SJSA1 (cell line): ENCODE measurements at regions not wholly inside any gene's neighbourhood (a gene's known extent, or its start where the extent isn't known, plus 50 kb on each side); places are given as distances from the start of the nearest gene placed in this dataset.
"Not testable (repeated sequence)": the region's sequence is repeated elsewhere in the genome, so short reads cannot be mapped to it uniquely, and the experiment has no call there.

ENCODE experiments used
- DNase-seq, 2 experiments: peaks; one replicate each; pipeline ENCODE4 v3.0.0-alpha.2; 2015 to 2020; ENCODE audit warnings: low spot score in 2 of 2, low read depth in 1 of 2
- H3K27ac ChIP-seq: fragments of 250-450 bp; sonication (Bioruptor Pico); 2 replicates; pipeline ENCODE4 v1.5.1; 2020; ENCODE audit warnings: mild to moderate bottlenecking, moderate library complexity
- H3K27me3 ChIP-seq: fragments of 250-450 bp; sonication (Bioruptor Pico); replicated peaks from 2 replicates; pipeline ENCODE4 v1.5.1; 2020; ENCODE audit warnings: mild to moderate bottlenecking, moderate library complexity
- H3K36me3 ChIP-seq: fragments of 250-450 bp; sonication (Bioruptor Pico); 2 replicates; pipeline ENCODE4 v1.5.1; 2020; ENCODE audit warnings: mild to moderate bottlenecking
- H3K4me1 ChIP-seq: fragments of 250-450 bp; sonication (Bioruptor Pico); replicated peaks from 2 replicates; pipeline ENCODE4 v1.6.1; 2021; ENCODE audit warnings: mild to moderate bottlenecking
- H3K4me3 ChIP-seq: fragments of 250-450 bp; sonication (Bioruptor Pico); 2 replicates; pipeline ENCODE4 v1.5.1; 2020; ENCODE audit warnings: mild to moderate bottlenecking
- H3K9me3 ChIP-seq: fragments of 250-450 bp; sonication (Bioruptor Pico); replicated peaks from 2 replicates; pipeline ENCODE4 v1.5.1; 2020; ENCODE audit warnings: mild to moderate bottlenecking

- H3K36me3 ChIP-seq = no peaks in the 10 kb centered on the region
- H3K4me1 ChIP-seq = no peaks in the 10 kb centered on the region
- no peak overlapping the region for H3K4me3 ChIP-seq
- H3K27ac ChIP-seq = no peak overlapping the region
- H3K27me3 ChIP-seq = no peaks in the 10 kb centered on the region
- 0 out of 2 replicates have a peak, but pooled peaks cover 4% of the 10 kb centered on the region for H3K9me3 ChIP-seq
- DNase-seq = no peak
Measured at GRCh38 chr15:69701198-69701597, 248.6 kb downstream of the RPLP1 start.

GRCh38 chr15:69703532-69704187 lies 251.0 kb downstream of the RPLP1 start:
- Histone ChIP-seq H3K27ac (no peak overlapping the region), H3K9me3 (peaks cover 4% of the 10 kb centered on the region; the same call in 1 of the 2 replicates), H3K4me3 (no peak overlapping the region), H3K4me1 (no peaks in the 10 kb centered on the region), H3K36me3 (no peaks in the 10 kb centered on the region), H3K27me3 (no peaks in the 10 kb centered on the region)
- no peak for DNase-seq

DNA sequence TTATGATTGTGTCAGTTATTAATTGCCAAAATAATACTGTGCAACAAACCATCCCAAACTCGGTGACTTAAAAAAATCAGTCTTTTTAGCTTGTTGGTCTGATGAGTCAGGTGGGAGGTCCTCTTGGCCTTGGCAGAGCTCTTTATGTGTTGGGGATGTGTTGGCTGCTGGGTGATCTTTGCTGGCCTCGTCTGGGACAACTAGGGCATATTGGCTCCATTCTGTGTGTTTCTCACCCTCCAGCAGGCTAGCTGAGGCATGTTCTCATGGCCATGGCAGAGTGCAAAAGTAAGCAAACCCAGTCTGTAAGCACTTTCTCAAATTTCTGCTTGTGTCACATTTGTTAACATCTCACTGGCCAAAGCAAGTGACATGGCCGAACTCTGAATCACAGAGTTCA lies 251.6 kb downstream of the RPLP1 start:
- Histone ChIP-seq H3K4me1 (no peaks in the 10 kb centered on the region), H3K4me3 (no peak overlapping the region), H3K9me3 (peaks cover 4% of the 10 kb centered on the region), H3K27ac (no peak overlapping the region), H3K27me3 (no peaks in the 10 kb centered on the region), H3K36me3 (no peaks in the 10 kb centered on the region)
- DNase-seq = no peak

- no peak for DNase-seq
- Histone ChIP-seq H3K4me3 (no peak overlapping the region), H3K27me3 (no peaks in the 10 kb centered on the region), H3K9me3 (peaks cover 4% of the 10 kb centered on the region), H3K4me1 (no peaks in the 10 kb centered on the region), H3K36me3 (no peaks in the 10 kb centered on the region), H3K27ac (no peak overlapping the region)
Measured at GRCh38 chr15:69704700-69705099, 252.1 kb downstream of the RPLP1 start.

DNA sequence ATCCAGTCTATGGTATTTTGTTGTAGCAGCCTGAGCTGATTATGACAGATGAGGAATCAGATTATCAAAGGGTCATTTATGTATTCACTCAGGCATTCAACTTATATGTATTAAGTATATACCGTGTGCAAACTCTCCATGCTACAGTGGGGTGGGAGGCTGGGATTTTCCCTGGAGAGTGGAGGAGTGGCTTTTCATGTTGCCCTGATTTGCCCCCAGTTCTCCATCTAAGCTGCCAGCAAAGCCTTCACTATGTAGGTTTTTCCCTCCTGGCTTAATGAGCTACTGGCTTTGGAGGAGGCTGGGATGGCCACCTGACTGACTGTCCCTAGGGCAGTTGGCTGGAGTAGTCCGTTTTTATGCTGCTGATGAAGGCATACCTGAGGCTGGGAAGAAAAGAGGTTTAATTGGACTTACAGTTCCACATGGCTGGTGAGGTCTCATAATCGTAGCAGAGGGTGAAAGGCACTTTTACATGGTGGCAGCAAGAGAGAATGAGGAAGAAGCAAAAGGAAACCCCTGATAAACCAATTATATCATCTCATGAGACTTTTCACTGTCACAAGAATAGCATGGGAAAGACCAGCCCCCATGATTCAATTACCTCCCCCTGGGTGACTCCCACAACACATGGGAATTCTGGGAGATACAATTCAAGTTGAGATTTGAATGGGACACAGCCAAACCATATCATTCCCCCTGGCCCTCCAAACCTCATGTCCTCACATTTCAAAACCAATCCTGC lies 253.9 kb downstream of the RPLP1 start:
- Histone ChIP-seq H3K4me3 (no peak overlapping the region), H3K36me3 (no peaks in the 10 kb centered on the region), H3K4me1 (no peaks in the 10 kb centered on the region), H3K27ac (no peak overlapping the region), H3K9me3 (peaks cover 4% of the 10 kb centered on the region), H3K27me3 (no peaks in the 10 kb centered on the region)
- DNase-seq = no peak

- not testable (repeated sequence) for H3K27me3 ChIP-seq, DNase-seq, H3K4me1 ChIP-seq, H3K9me3 ChIP-seq, H3K4me3 ChIP-seq, H3K36me3 ChIP-seq, H3K27ac ChIP-seq
Measured at GRCh38 chr15:69707241-69707640, 254.6 kb downstream of the RPLP1 start.

GRCh38 chr15:69708436-69709122 lies 256.0 kb downstream of the RPLP1 start:
- H3K36me3 ChIP-seq, H3K27ac ChIP-seq, DNase-seq, H3K4me3 ChIP-seq, H3K27me3 ChIP-seq, H3K4me1 ChIP-seq, H3K9me3 ChIP-seq: not testable (repeated sequence)

DNA sequence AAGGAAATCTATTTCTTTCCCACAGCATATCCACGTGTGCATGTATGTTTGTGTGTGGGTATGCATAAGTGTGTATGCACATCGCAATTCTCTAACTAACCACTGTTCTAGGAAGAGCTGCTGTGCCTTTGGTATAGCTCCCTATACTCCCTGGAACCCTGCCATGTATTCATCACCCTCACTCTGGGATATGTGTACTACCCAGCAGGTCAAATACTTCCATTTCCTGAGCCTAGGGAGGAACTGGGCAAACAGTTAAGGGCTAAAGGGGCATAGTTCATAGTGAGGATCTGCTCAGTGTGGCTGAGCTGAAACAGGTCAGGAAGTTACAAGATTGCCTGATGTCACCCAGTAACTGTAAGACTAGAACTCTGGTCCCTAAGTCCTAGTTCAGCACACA lies 260.4 kb downstream of the RPLP1 start:
- H3K9me3 ChIP-seq = no peaks in the 10 kb centered on the region; the same call in 1 of the 2 replicates
- H3K4me3 ChIP-seq = no peak overlapping the region
- peaks cover 13% of the 10 kb centered on the region for H3K4me1 ChIP-seq
- no peak for DNase-seq
- no peaks in the 10 kb centered on the region for H3K27me3 ChIP-seq
- no peak overlapping the region for H3K27ac ChIP-seq
- H3K36me3 ChIP-seq = no peaks in the 10 kb centered on the region

GRCh38 chr15:69713726-69714559 lies 261.3 kb downstream of the RPLP1 start:
- Histone ChIP-seq H3K4me1 (peaks cover 19% of the 10 kb centered on the region), H3K4me3 (no peak overlapping the region), H3K27ac (no peak overlapping the region), H3K36me3 (no peaks in the 10 kb centered on the region), H3K27me3 (no peaks in the 10 kb centered on the region), H3K9me3 (no peaks in the 10 kb centered on the region; the same call in 1 of the 2 replicates)
- DNase-seq = no peak

DNA sequence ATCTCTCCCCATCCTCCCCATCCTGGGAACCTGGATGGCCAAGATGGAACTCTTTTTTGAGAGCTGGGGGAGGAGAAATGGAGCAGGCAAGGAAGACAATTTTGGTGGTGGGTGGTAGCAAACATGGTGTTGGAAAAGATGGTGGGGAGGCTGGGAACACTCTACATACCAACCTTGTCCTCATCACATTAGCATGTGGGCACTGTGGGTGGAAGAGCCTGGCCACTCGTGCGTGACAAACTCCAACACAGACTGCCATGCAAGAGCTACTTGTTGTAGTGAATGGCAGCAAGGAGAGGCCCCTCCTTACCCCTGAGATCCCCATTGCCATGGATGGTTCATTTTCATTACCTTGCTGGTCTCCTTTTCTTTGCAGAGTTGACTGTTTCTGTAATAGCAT lies 262.6 kb downstream of the RPLP1 start:
- DNase-seq = no peak
- H3K4me1 ChIP-seq = peaks cover 19% of the 10 kb centered on the region
- no peak overlapping the region for H3K27ac ChIP-seq
- H3K27me3 ChIP-seq = no peaks in the 10 kb centered on the region
- no peak overlapping the region for H3K4me3 ChIP-seq
- no peaks in the 10 kb centered on the region for H3K9me3 ChIP-seq
- no peaks in the 10 kb centered on the region for H3K36me3 ChIP-seq

GRCh38 chr15:69718436-69718835 lies 265.8 kb downstream of the RPLP1 start:
- no peaks in the 10 kb centered on the region for H3K9me3 ChIP-seq
- H3K4me3 ChIP-seq = no peak overlapping the region
- no peaks in the 10 kb centered on the region for H3K36me3 ChIP-seq
- no peak for DNase-seq
- H3K27ac ChIP-seq = no peak overlapping the region
- peaks cover 33% of the 10 kb centered on the region for H3K4me1 ChIP-seq
- H3K27me3 ChIP-seq = no peaks in the 10 kb centered on the region

GRCh38 chr15:69718916-69719315 lies 266.3 kb downstream of the RPLP1 start:
- H3K4me1 ChIP-seq = peaks cover 33% of the 10 kb centered on the region
- H3K27ac ChIP-seq = no peak overlapping the region
- H3K9me3 ChIP-seq = no peaks in the 10 kb centered on the region
- H3K4me3 ChIP-seq = no peak overlapping the region
- H3K27me3 ChIP-seq = no peaks in the 10 kb centered on the region
- no peaks in the 10 kb centered on the region for H3K36me3 ChIP-seq
- no peak for DNase-seq

DNA sequence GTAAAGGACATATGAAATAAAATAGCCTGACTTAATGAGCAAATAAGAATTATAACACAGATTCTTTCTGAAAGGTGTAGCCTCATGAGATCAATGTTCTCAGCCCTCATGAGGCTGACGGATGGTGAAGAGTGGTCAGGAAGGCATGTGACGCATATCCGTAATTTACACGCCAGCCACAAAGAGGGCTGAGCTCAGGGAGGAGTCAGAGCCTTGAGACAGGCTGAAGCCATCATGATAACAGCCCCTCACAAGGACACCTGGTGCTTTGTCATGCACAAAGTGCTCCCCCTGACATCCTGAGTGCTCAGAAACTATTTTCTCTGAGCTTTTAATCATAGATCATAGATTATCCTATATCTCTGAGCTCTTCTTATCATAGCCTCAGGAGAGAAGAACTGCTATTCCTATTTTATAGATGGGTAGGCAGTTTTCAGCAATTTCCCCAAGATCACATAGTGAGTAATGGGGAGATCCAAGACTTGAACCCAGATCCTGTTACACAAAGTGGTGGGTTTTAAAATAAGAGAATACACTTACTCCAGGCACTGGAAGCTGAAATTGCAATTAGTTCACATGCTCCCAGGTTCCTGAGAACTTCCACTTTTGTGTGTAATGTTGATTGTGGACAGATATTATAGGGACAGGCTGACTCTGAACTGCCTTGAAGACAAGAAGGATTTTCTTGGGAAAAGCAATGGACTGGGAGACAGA lies 267.1 kb downstream of the RPLP1 start:
- Histone ChIP-seq H3K4me3 (no peak overlapping the region), H3K4me1 (peaks cover 33% of the 10 kb centered on the region), H3K27me3 (no peaks in the 10 kb centered on the region), H3K27ac (no peak overlapping the region), H3K36me3 (no peaks in the 10 kb centered on the region), H3K9me3 (no peaks in the 10 kb centered on the region)
- DNase-seq = no peak
